HCT116 (cell line): ENCODE measurements at regions not wholly inside any gene's neighbourhood (a gene's known extent, or its start where the extent isn't known, plus 50 kb on each side); places are given as distances from the start of the nearest gene placed in this dataset.
"Not testable (repeated sequence)": the region's sequence is repeated elsewhere in the genome, so short reads cannot be mapped to it uniquely, and the experiment has no call there.

Experiments used
- ATAC-seq: fragments of 200-7000 bp; cut with Tn5 transposase; 2 replicates; pipeline ENCODE4 v1.9.1; 2020; ENCODE audit warnings: mild to moderate bottlenecking, moderate library complexity
- BruUV-seq: library from RNA; stranded (reverse); fragments of 400-500 nt; replicated peaks from 2 replicates; lab custom pipeline; 2021; lab: Mats Ljungman, UMichigan
- CTCF ChIA-PET: fragments of 300-600 bp; sonication (Branson Sonifier 250); formaldehyde crosslinking; loops from one replicate; lab custom pipeline; 2021; ENCODE audit warnings: antibody characterized with exemption; lab: Charles Lee
- POLR2A ChIA-PET: fragments of 300-600, 350-600 bp; sonication (Branson Sonifier 250); formaldehyde crosslinking; loops from one replicate; lab custom pipeline; 2021; ENCODE audit warnings: antibody characterized with exemption; lab: Charles Lee
- RAD21 ChIA-PET, 2 experiments: fragments of 300-600 bp; sonication (Branson Sonifier 250); formaldehyde crosslinking; loops; one replicate each; lab custom pipeline; 2023; ENCODE audit warnings: low total read pairs in 2 of 2; ENCODE audit not compliant: uncharacterized antibody in 2 of 2, unreplicated experiment in 2 of 2, low non-redundant PET in 1 of 2; lab: Charles Lee
- DNase-seq: peaks from one replicate; pipeline ENCODE4 v3.0.0-alpha.2; 2010; ENCODE audit warnings: low read depth, low spot score
- H2AFZ ChIP-seq: fragments of 200-600 bp; shearing (Covaris generic), sonication (generic); 2 replicates; pipeline ENCODE4 v1.6.1; 2017; ENCODE audit warnings: low read depth, mixed run types, mixed read lengths, antibody characterized with exemption, low read length; ENCODE audit not compliant: poor library complexity, severe bottlenecking
- H3K27ac ChIP-seq: 2 replicates; pipeline ENCODE4 v1.5.1; 2012; ENCODE audit warnings: low read depth, low read length
- H3K27me3 ChIP-seq: fragments of 200-600 bp; sonication (generic); 2 replicates; pipeline ENCODE4 v1.6.1; 2016; ENCODE audit warnings: mixed run types, low read length, mixed read lengths; ENCODE audit not compliant: insufficient read depth
- H3K36me3 ChIP-seq, 2 experiments: fragments of 200-500 bp in 1 of 2; fragments of 200-600 bp in 1 of 2; sonication (Bioruptor generic) in 1 of 2; sonication (generic) in 1 of 2; 2 replicates each; pipeline versions ENCODE4 v1.5.1 to v1.6.1; 2014 to 2016; ENCODE audit warnings: low read length in 2 of 2, inconsistent platforms in 1 of 2, mixed read lengths in 1 of 2, mixed run types in 1 of 2; ENCODE audit not compliant: insufficient read depth in 2 of 2, control insufficient read depth in 1 of 2
- H3K4me1 ChIP-seq, 2 experiments: fragments of 200-600 bp in 1 of 2; sonication (generic) in 1 of 2; 2 replicates each; pipeline versions ENCODE4 v1.5.1 to v1.6.1; 2012 to 2017; ENCODE audit warnings: low read length in 2 of 2, inconsistent platforms in 1 of 2, mild to moderate bottlenecking in 1 of 2, mixed read lengths in 1 of 2, mixed run types in 1 of 2, moderate library complexity in 1 of 2; ENCODE audit not compliant: insufficient read depth in 2 of 2, control insufficient read depth in 1 of 2
- H3K4me2 ChIP-seq: fragments of 200-600 bp; sonication (generic); 2 replicates; pipeline ENCODE4 v1.6.1; 2017; ENCODE audit warnings: mixed run types, low read length, mixed read lengths
- H3K4me3 ChIP-seq, 2 experiments: fragments of 200-600 bp in 1 of 2; sonication (generic) in 1 of 2; replicated peaks in 1 of 2; 2 replicates each; pipeline ENCODE4 v1.5.1; 2011 to 2016; ENCODE audit warnings: low read length in 2 of 2, control low read depth in 1 of 2, low read depth in 1 of 2, mild to moderate bottlenecking in 1 of 2, mixed read lengths in 1 of 2, mixed run types in 1 of 2
- H3K79me2 ChIP-seq: fragments of 200-600 bp; sonication (generic); 2 replicates; pipeline ENCODE4 v1.6.1; 2017; ENCODE audit warnings: mild to moderate bottlenecking, mixed run types, low read length, moderate library complexity, mixed read lengths; ENCODE audit not compliant: insufficient read depth
- H3K9ac ChIP-seq: fragments of 200-600 bp; sonication (generic); 2 replicates; pipeline ENCODE4 v1.6.1; 2016; ENCODE audit warnings: low read length, mixed read lengths
- H3K9me2 ChIP-seq: fragments of 200-600 bp; sonication (generic), shearing (Covaris generic); 2 replicates; pipeline ENCODE4 v1.6.1; 2017; ENCODE audit warnings: mixed run types, mild to moderate bottlenecking, moderate library complexity; ENCODE audit not compliant: insufficient read depth
- H3K9me3 ChIP-seq, 2 experiments: fragments of 200-500 bp in 1 of 2; fragments of 200-600 bp in 1 of 2; sonication (Bioruptor generic) in 1 of 2; sonication (generic) in 1 of 2; 2 replicates each; pipeline ENCODE4 v1.6.1; 2014 to 2017; ENCODE audit warnings: low read length in 2 of 2, mixed read lengths in 2 of 2, inconsistent platforms in 1 of 2, low read depth in 1 of 2, mild to moderate bottlenecking in 1 of 2, mixed run types in 1 of 2, moderate library complexity in 1 of 2; ENCODE audit not compliant: control insufficient read depth in 1 of 2, insufficient read depth in 1 of 2
- H4K20me1 ChIP-seq: fragments of 200-600 bp; sonication (generic), shearing (Covaris generic); 2 replicates; pipeline ENCODE4 v1.6.1; 2017; ENCODE audit warnings: mixed run types, mild to moderate bottlenecking, moderate library complexity; ENCODE audit not compliant: insufficient read depth
- EGR1 ChIP-seq: IDR thresholded peaks from 2 replicates; pipeline ENCODE4 v1.6.1; 2012; ENCODE audit warnings: low read depth
- EZH2 ChIP-seq: fragments of 200-600 bp; sonication (generic); IDR thresholded peaks from 2 replicates; pipeline ENCODE4 v1.6.1; 2017; ENCODE audit warnings: antibody characterized with exemption, mixed run types
- FOSL1 ChIP-seq: IDR thresholded peaks from 2 replicates; pipeline ENCODE4 v1.6.1; 2012; ENCODE audit warnings: low read depth
- TCF7L2 ChIP-seq: IDR thresholded peaks from 2 replicates; pipeline ENCODE4 v1.7.0; 2011; ENCODE audit warnings: borderline replicate concordance, inconsistent platforms; ENCODE audit not compliant: insufficient read depth, insufficient read length; ENCODE audit errors: extremely low read depth
- YY1 ChIP-seq: IDR thresholded peaks from 2 replicates; pipeline ENCODE4 v1.6.1; 2011; ENCODE audit warnings: low read length, low read depth, moderate library complexity, mild to moderate bottlenecking; ENCODE audit not compliant: insufficient replicate concordance; ENCODE audit errors: extremely low read depth
- ZFX ChIP-seq: fragments of 450-650 bp; IDR thresholded peaks from 2 replicates; pipeline ENCODE4 v1.6.1; 2017
- intact Hi-C: fragments of 100-400 bp; cut with micrococcal nuclease; formaldehyde crosslinking; loops from 2 replicates; pipeline ENCODE4 v1.10.0; 2022
- TF ChIP-seq, protein P1 (sequence below): IDR thresholded peaks from 2 replicates; pipeline ENCODE4 v1.6.1; 2011; ENCODE audit warnings: mild to moderate bottlenecking, low read length, moderate library complexity; ENCODE audit not compliant: insufficient replicate concordance; ENCODE audit errors: extremely low read depth

DNA sequence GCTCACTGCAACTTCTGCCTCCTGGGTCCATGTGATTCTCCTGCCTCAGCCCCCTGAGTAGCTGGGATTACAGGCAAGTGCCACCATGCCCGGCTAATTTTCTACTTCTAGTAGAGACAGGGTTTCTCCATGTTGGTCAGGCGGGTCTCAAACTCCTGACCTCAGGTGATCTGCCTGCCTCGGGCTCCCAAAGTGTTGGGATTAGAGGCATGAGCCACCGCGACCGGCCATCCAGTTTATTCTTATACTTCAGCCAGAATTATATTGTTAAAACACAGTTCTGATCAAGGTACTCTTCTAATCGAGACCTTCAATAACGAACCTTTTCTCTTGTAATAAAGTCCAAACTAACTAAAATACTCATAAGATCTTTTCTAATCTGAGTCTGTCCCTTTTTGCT lies 119.6 kb upstream of the FAR2 start:
- not testable (repeated sequence) for H3K27ac ChIP-seq
- intact Hi-C loops, result loop anchor here (5.0 kb wide), 1 partner anchor 1172 kb away; no protein-coding TSS in a partner anchor

DNA sequence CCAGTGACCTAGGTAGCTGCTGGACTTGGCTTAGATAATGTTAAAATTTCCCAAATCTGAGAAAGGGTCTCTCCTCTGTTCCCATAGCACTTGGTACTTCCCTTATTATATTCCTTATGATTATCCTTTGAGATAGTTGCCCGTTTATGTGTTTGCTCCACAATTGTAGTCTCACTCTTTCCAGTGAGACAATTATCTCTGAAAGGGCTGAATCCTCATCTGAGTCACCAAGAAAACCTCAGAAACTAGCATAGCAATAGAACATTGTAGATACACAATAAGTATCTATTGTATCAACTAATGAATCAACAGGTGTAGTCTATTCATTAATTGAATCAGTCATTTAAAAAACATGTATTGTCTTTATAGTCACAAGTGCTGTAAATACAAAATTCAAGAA lies 119.1 kb upstream of the FAR2 start:
- POLR2A ChIA-PET, result no interaction called here
- H3K4me1 ChIP-seq, result no peaks in the 10 kb centered on the region
- H3K4me3 ChIP-seq, result no peak overlapping the region
- ATAC-seq (no peak), DNase-seq (no peak)
- H3K9me2 ChIP-seq, result 0 out of 2 replicates have a peak, but pooled peaks cover 2% of the 10 kb centered on the region
- no peaks in the 10 kb centered on the region for H3K36me3 ChIP-seq
- no peaks in the 10 kb centered on the region for H3K9me3 ChIP-seq
- H3K79me2 ChIP-seq, result no peaks in the 10 kb centered on the region
- RAD21 ChIA-PET, result no interaction called here
- H3K9ac ChIP-seq, result no peak overlapping the region
- no peak overlapping the region for H3K4me2 ChIP-seq
- H3K27me3 ChIP-seq, result no peaks in the 10 kb centered on the region
- CTCF ChIA-PET, result no interaction called here
- no peak overlapping the region for H3K27ac ChIP-seq
- H2AFZ ChIP-seq, result no peak overlapping the region
- no peak for TF ChIP-seq FOSL1
- TF ChIP-seq YY1, result no peak
- no peak for TF ChIP-seq EGR1
- TF ChIP-seq TCF7L2, result no peak
- no peak for TF ChIP-seq ZFX
- TF ChIP-seq, protein P1, sequence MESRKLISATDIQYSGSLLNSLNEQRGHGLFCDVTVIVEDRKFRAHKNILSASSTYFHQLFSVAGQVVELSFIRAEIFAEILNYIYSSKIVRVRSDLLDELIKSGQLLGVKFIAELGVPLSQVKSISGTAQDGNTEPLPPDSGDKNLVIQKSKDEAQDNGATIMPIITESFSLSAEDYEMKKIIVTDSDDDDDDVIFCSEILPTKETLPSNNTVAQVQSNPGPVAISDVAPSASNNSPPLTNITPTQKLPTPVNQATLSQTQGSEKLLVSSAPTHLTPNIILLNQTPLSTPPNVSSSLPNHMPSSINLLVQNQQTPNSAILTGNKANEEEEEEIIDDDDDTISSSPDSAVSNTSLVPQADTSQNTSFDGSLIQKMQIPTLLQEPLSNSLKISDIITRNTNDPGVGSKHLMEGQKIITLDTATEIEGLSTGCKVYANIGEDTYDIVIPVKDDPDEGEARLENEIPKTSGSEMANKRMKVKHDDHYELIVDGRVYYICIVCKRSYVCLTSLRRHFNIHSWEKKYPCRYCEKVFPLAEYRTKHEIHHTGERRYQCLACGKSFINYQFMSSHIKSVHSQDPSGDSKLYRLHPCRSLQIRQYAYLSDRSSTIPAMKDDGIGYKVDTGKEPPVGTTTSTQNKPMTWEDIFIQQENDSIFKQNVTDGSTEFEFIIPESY, result no peak
- no peak for TF ChIP-seq EZH2
- no TSS peak for BruUV-seq
- H4K20me1 ChIP-seq, result no peaks in the 10 kb centered on the region
- intact Hi-C loops, result no loop called here

More for the DNA sequence above, 119.6 kb upstream of the FAR2 start:
- H3K79me2 ChIP-seq, H3K9ac ChIP-seq, POLR2A ChIA-PET, H3K9me3 ChIP-seq, H3K4me2 ChIP-seq, RAD21 ChIA-PET, H3K36me3 ChIP-seq, H4K20me1 ChIP-seq, H3K4me3 ChIP-seq, H2AFZ ChIP-seq, H3K27me3 ChIP-seq, H3K4me1 ChIP-seq, H3K9me2 ChIP-seq, BruUV-seq, DNase-seq, CTCF ChIA-PET, ATAC-seq: not testable (repeated sequence)
